ENCODE measurements at regions not wholly inside any gene's neighbourhood (a gene's known extent, or its start where the extent isn't known, plus 50 kb on each side); places are given as distances from the start of the nearest gene placed in this dataset.

DNA sequence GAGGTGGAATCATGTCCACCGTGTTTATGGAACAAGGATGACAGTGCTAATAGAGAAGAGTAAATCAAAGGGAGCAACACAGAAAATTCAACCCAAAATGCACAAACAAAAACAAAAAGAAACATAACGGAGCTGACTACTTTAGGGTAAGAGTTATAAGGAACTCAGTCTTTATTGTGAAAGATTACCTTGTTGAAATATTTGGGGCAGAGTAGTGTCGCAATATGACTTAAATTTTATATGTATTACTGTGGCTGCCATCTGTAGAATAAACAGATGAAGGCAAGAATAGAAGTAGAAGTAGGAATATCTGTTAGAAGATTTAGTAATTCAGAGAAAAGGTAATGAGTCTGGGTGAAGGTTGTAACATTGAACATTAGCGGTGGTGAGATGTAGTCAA lies 913.9 kb downstream of the BRINP3 start:
- no peak overlapping the region for H3K4me3 ChIP-seq (ENCODE audit: low read depth in 1 of 3, low read length in 3 of 3)
- H3K9me3 ChIP-seq (ENCODE audit: control insufficient read depth in 4 of 4, low read length in 3 of 4), result peaks cover 0 to 1% (median 0%) of the 10 kb centered on the region in 4 donors
- no peak overlapping the region for H3K27ac ChIP-seq (ENCODE audit: low read depth in 1 of 2, low read length in 2 of 2)
- H3K27me3 ChIP-seq (ENCODE audit: control insufficient read depth in 4 of 4, insufficient read depth in 4 of 4, low read length in 3 of 4), result no peaks in the 10 kb centered on the region
- no peak for DNase-seq (ENCODE audit: low spot score)
- TF ChIP-seq, protein P1, sequence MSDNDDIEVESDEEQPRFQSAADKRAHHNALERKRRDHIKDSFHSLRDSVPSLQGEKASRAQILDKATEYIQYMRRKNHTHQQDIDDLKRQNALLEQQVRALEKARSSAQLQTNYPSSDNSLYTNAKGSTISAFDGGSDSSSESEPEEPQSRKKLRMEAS (IDR thresholded peaks at IDR 0.05), result no peak
- TF ChIP-seq YY1 (IDR thresholded peaks at IDR 0.05) (no peak), SP1 (IDR thresholded peaks at IDR 0.05) (no peak), HNF4G (IDR thresholded peaks at IDR 0.05) (no peak), ATF3 (IDR thresholded peaks at IDR 0.05) (no peak), JUND (IDR thresholded peaks at IDR 0.05) (no peak), CTCF (IDR thresholded peaks at IDR 0.05; ENCODE audit: low read depth, low read length, missing input control) (no peak)
- no peaks in the 10 kb centered on the region for H3K4me1 ChIP-seq (ENCODE audit: control insufficient read depth in 4 of 4, insufficient read depth in 4 of 4, low read length in 3 of 4)
- no peaks in the 10 kb centered on the region for H3K36me3 ChIP-seq (ENCODE audit: control insufficient read depth in 4 of 4, insufficient read depth in 3 of 4, low read depth in 1 of 4, low read length in 3 of 4)
- no peak overlapping the region for H3K9ac ChIP-seq (ENCODE audit: low read depth in 1 of 2, low read length in 2 of 2)
- WGBS, result 87% methylated on average over 4 of the region's 4 CpGs

GRCh38 chr1:189567890-189568289 lies 909.8 kb downstream of the BRINP3 start:
- no peak for TF ChIP-seq REST (IDR thresholded peaks at IDR 0.05)
- TF ChIP-seq FOXA2 (IDR thresholded peaks at IDR 0.05), result no peak
- no peak for TF ChIP-seq JUND (IDR thresholded peaks at IDR 0.05)
- no peak for TF ChIP-seq RXRA (IDR thresholded peaks at IDR 0.05)
- TF ChIP-seq, protein P2, sequence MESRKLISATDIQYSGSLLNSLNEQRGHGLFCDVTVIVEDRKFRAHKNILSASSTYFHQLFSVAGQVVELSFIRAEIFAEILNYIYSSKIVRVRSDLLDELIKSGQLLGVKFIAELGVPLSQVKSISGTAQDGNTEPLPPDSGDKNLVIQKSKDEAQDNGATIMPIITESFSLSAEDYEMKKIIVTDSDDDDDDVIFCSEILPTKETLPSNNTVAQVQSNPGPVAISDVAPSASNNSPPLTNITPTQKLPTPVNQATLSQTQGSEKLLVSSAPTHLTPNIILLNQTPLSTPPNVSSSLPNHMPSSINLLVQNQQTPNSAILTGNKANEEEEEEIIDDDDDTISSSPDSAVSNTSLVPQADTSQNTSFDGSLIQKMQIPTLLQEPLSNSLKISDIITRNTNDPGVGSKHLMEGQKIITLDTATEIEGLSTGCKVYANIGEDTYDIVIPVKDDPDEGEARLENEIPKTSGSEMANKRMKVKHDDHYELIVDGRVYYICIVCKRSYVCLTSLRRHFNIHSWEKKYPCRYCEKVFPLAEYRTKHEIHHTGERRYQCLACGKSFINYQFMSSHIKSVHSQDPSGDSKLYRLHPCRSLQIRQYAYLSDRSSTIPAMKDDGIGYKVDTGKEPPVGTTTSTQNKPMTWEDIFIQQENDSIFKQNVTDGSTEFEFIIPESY (IDR thresholded peaks at IDR 0.05), result no peak
- TF ChIP-seq ATF3 (IDR thresholded peaks at IDR 0.05), result no peak
- TF ChIP-seq RAD21 (IDR thresholded peaks at IDR 0.05), result no peak
- TF ChIP-seq YY1 (IDR thresholded peaks at IDR 0.05), result no peak
- no peak for TF ChIP-seq GABPA (IDR thresholded peaks at IDR 0.05 in 1 of 2, conservative IDR thresholded peaks at IDR 0.05 in 1 of 2)
- no peak for TF ChIP-seq SP1 (IDR thresholded peaks at IDR 0.05)
- Histone ChIP-seq H3K27me3 (ENCODE audit: control insufficient read depth in 4 of 4, insufficient read depth in 4 of 4, low read length in 3 of 4) (no peaks in the 10 kb centered on the region), H3K9me3 (ENCODE audit: control insufficient read depth in 4 of 4, low read length in 3 of 4) (no peaks in the 10 kb centered on the region), H3K4me3 (ENCODE audit: low read depth in 1 of 3, low read length in 3 of 3) (no peak overlapping the region), H3K9ac (ENCODE audit: low read depth in 1 of 2, low read length in 2 of 2) (no peak overlapping the region), H3K4me1 (ENCODE audit: control insufficient read depth in 4 of 4, insufficient read depth in 4 of 4, low read length in 3 of 4) (no peaks in the 10 kb centered on the region), H3K27ac (ENCODE audit: low read depth in 1 of 2, low read length in 2 of 2) (no peak overlapping the region), H3K36me3 (ENCODE audit: control insufficient read depth in 4 of 4, insufficient read depth in 3 of 4, low read depth in 1 of 4, low read length in 3 of 4) (no peaks in the 10 kb centered on the region)
- DNase-seq (ENCODE audit: low spot score), result no peak
- 55% methylated on average over 1 of the region's 1 CpG for WGBS

Measured in liver (tissue), 8 donors.